ENCODE measurements at regions not wholly inside any gene's neighbourhood (a gene's known extent, or its start where the extent isn't known, plus 50 kb on each side); places are given as distances from the start of the nearest gene placed in this dataset.

DNA sequence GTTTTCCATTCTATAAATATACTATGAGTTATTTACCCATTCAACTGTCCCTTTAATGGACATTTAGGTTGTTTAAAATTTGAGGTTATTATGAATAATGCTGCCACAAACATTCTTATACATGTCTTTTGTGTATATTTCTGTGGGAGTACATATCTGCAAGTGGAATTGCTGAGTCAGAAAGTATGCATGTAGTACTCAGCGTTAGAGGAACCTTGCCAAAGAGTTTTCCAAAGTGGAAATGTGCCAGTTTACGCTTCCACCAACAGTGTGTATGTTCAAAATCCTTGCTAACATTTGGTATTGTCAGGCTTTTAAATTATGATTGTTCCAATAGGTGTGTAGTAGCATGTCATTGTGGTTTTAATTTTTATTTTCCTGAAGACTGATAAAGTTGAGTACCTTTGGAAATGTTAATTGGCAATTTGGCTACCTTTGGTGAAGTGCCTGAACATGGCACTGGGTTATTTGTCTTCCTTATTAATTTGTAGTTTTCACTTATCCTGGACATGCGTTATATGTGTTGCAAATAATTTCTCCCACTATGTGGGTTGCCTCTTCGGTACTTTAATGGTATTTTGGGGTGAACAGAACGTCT is 341.2 kb downstream of the CD83 start:
- peaks cover 11% of the 10 kb centered on the region for H3K4me1 Mint-ChIP-seq (ENCODE audit: low read depth)
- DNase-seq (ENCODE audit: low spot score, unreplicated experiment) = no peak
- TF ChIP-seq, protein P1, sequence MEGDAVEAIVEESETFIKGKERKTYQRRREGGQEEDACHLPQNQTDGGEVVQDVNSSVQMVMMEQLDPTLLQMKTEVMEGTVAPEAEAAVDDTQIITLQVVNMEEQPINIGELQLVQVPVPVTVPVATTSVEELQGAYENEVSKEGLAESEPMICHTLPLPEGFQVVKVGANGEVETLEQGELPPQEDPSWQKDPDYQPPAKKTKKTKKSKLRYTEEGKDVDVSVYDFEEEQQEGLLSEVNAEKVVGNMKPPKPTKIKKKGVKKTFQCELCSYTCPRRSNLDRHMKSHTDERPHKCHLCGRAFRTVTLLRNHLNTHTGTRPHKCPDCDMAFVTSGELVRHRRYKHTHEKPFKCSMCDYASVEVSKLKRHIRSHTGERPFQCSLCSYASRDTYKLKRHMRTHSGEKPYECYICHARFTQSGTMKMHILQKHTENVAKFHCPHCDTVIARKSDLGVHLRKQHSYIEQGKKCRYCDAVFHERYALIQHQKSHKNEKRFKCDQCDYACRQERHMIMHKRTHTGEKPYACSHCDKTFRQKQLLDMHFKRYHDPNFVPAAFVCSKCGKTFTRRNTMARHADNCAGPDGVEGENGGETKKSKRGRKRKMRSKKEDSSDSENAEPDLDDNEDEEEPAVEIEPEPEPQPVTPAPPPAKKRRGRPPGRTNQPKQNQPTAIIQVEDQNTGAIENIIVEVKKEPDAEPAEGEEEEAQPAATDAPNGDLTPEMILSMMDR (IDR thresholded peaks at IDR 0.05; ENCODE audit: unreplicated experiment) = no peak

DNA sequence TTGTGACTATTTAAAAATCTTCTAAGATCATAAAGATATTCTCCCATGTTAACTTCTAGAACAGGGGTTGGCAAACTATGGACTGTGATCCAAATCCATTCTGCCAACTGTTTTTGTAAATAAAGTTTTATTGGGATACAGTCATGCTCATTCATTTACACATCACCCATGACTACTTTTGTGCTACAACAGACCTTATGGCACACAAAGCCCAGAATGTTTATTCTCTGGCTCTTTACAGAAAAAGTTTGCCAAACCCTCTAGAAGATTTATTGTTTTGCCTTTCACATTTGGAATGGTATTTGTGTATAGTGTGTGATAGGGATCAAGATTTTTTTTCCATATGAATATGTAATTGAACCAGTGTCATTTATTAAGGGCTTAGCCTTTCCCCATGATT is 341.7 kb downstream of the CD83 start:
- Mint-ChIP-seq H3K4me1 (ENCODE audit: low read depth) (peaks cover 12% of the 10 kb centered on the region), H3K4me3 (ENCODE audit: low read depth) (no peak overlapping the region), H3K36me3 (ENCODE audit: insufficient read depth) (peaks cover 4% of the 10 kb centered on the region), H3K27ac (no peak overlapping the region), H3K9me3 (ENCODE audit: low read depth) (peaks cover 4% of the 10 kb centered on the region), H3K27me3 (no peaks in the 10 kb centered on the region)
- TF ChIP-seq, protein P1 (IDR thresholded peaks at IDR 0.05; ENCODE audit: unreplicated experiment) = no peak
- no peak for DNase-seq (ENCODE audit: low spot score, unreplicated experiment)

More for the DNA sequence above, 341.2 kb downstream of the CD83 start:
- no peaks in the 10 kb centered on the region for H3K27me3 Mint-ChIP-seq
- peaks cover 4% of the 10 kb centered on the region for H3K9me3 Mint-ChIP-seq (ENCODE audit: low read depth)
- H3K4me3 Mint-ChIP-seq (ENCODE audit: low read depth) = no peak overlapping the region
- peaks cover 4% of the 10 kb centered on the region for H3K36me3 Mint-ChIP-seq (ENCODE audit: insufficient read depth)
- H3K27ac Mint-ChIP-seq = no peak overlapping the region

DNA sequence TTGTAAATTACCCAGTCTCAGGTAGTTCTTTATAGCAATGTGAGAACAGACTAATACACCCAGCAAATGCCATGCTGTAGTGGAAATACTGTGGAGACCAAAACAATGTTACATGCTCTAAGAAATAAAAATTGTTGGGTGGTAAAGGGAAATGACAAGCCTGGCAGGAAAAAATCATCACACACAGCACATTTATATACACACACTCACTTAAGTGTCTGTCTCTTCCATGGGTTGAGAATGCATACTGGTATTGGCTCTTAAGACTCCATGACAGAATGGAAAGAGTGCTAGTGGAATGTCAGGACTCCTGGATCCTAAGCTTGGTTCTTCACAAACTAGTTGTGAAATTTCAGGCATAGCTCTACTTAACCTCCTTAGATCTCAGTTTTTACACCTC is 343.0 kb downstream of the CD83 start:
- Mint-ChIP-seq H3K4me1 (ENCODE audit: low read depth) (peaks cover 11% of the 10 kb centered on the region), H3K27me3 (no peaks in the 10 kb centered on the region), H3K9me3 (ENCODE audit: low read depth) (peaks cover 4% of the 10 kb centered on the region), H3K36me3 (ENCODE audit: insufficient read depth) (peaks cover 7% of the 10 kb centered on the region), H3K4me3 (ENCODE audit: low read depth) (no peak overlapping the region), H3K27ac (no peak overlapping the region)
- DNase-seq (ENCODE audit: low spot score, unreplicated experiment) = no peak
- TF ChIP-seq, protein P1 (IDR thresholded peaks at IDR 0.05; ENCODE audit: unreplicated experiment) = no peak

DNA sequence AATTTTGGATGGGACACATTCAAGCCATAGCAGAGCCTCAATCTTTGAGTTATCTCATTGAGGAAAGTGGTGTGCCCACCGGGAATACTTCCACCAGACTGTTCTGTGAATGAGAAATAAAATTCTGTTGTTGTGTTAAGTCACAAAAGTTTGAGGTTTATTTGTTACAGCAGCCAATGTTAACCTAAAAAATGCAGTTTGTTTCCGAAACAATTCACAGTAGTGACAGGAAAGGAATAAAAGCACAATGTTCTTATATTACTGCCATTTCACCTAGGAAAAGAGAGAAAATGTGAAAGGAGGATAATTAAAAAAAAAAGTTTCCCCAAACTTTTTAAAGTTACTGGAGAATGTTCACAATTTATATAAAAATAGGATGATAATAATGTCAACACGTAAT is 344.6 kb downstream of the CD83 start:
- Mint-ChIP-seq H3K9me3 (ENCODE audit: low read depth) (peaks cover 4% of the 10 kb centered on the region), H3K4me1 (ENCODE audit: low read depth) (peaks cover 1% of the 10 kb centered on the region), H3K27me3 (no peaks in the 10 kb centered on the region), H3K4me3 (ENCODE audit: low read depth) (no peak overlapping the region), H3K36me3 (ENCODE audit: insufficient read depth) (peaks cover 7% of the 10 kb centered on the region), H3K27ac (no peak overlapping the region)
- DNase-seq (ENCODE audit: low spot score, unreplicated experiment) = no peak
- TF ChIP-seq, protein P1 (IDR thresholded peaks at IDR 0.05; ENCODE audit: unreplicated experiment) = no peak

DNA sequence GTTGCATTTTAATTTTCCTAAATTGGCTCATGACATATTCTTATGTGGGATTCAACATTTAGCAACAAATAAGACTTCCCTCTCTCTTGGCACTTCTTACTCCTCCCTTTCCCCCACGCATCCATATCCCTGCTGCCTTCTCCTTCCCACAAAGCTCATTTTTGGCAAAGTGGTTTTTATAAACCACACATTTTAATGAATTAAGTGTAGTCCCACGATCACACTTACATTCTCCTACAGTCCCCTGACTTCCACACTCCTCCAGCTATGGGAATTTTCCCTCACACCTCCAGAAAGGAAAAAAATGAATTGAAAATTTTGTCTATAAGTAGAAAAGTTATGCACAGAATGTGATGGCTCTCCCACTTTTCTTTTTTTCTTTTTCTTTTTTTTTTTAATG is 345.0 kb downstream of the CD83 start:
- Mint-ChIP-seq H3K27ac (no peak overlapping the region), H3K4me3 (ENCODE audit: low read depth) (no peak overlapping the region), H3K36me3 (ENCODE audit: insufficient read depth) (peaks cover 7% of the 10 kb centered on the region), H3K9me3 (ENCODE audit: low read depth) (peaks cover 4% of the 10 kb centered on the region), H3K27me3 (no peaks in the 10 kb centered on the region), H3K4me1 (ENCODE audit: low read depth) (peaks cover 1% of the 10 kb centered on the region)
- DNase-seq (ENCODE audit: low spot score, unreplicated experiment) = no peak
- TF ChIP-seq, protein P1 (IDR thresholded peaks at IDR 0.05; ENCODE audit: unreplicated experiment) = no peak

Data from progenitor cell of endocrine pancreas (in vitro differentiated cells).